NCI-H524 treated with DMSO at 0.1 percent for 48 hours (cell line): ENCODE measurements at regions not wholly inside any gene's neighbourhood (a gene's known extent, or its start where the extent isn't known, plus 50 kb on each side); places are given as distances from the start of the nearest gene placed in this dataset.
"Not testable (repeated sequence)": the region's sequence is repeated elsewhere in the genome, so short reads cannot be mapped to it uniquely, and the experiment has no call there.

ENCODE experiments used
- DNase-seq: peaks from one replicate; lab custom pipeline; 2025; lab: John Stamatoyannopoulos, UW

DNA sequence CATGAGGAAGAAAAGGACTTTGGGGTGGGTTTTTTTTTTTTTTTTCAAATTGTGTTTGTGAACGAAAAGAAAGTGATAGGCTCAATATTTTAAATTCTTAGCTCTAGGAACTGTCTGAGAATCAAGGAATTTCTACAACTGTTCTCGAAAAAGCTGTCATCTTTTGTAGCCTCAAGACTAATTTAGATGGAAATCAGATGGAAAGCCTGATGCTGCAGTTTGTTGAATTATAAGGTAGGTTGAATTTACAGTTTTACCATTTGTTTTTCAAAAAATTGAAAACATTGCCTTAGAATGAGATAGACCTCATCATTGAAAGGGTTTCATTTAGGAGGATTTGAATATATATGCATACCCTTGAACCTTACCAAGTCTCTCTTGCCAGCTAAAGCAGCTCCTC, 109.3 kb upstream of the TRHDE start:
- DNase-seq = no peak

DNA sequence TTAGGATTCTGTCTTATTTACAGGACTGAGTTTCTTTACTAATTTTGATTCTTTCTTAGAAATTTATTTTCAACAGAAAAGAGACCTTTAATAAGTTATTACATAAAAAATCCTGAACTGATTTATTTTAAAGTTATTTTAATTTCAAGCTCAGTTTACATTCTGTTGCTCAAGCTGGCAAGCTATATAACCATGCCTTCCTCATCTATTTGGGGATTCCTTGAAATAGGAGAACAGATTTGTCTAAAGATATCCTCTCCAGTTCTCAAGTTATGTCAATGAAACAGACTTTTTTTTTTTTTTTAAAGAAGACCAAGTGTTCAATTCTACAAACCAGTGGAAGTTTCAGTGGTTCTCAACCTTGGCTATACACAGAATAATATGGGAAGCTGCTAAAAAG, 103.3 kb upstream of the TRHDE start:
- DNase-seq = no peak

DNA sequence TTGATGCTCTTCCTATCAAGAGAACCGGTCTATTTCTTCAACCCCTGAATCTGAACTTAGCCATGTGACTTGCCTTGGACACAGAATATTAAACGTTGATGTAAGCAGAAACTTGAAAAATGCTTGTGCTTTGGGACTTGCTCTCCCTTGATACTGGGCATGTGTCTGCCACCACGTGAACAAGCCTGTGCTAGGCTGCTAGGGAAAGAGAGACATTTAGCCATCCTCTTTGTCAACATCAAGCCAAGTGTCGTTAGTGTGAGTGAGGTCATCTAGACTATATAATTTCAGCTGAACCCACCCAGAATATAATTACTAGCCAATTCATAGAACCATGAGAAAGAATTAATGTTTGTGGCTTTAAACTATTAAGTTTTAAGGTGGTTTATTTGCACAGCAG, 98.2 kb upstream of the TRHDE start:
- no peak for DNase-seq

DNA sequence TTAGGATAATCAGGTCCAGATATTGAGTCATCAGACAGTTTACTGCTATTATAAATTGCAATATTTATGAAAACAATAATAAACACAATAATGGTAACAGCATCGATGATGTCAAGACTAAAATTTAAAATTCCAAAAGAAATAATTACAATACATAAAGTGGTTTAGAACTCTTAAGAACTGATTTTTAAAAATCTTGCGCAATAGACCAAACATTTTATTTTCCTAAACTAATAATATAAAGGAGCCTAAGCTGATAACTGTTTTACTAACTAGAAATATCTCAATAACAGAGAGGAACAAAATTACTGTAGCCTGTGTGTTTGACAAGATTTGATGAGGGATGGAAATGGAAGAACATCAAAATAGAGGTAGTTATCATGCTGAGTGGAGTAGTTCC, 93.9 kb upstream of the TRHDE start:
- no peak for DNase-seq

DNA sequence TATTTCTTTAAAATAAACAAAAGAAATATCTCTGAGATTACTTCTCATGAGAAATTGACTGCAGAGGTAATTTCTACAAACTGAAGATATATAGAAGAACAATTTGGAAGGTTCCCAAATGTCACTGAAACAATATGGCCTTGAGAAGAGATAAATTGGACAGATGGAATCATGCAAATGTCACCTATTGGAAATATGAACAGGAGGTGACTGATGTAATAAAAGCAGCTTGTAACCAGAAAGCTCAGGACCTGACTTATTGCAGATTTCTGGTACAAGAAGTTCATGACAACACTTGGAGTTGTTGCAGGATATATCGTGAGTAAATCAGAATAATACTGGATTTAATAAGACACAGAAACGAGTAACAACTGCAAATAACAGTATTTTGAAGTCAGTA, 93.3 kb upstream of the TRHDE start:
- DNase-seq = no peak

DNA sequence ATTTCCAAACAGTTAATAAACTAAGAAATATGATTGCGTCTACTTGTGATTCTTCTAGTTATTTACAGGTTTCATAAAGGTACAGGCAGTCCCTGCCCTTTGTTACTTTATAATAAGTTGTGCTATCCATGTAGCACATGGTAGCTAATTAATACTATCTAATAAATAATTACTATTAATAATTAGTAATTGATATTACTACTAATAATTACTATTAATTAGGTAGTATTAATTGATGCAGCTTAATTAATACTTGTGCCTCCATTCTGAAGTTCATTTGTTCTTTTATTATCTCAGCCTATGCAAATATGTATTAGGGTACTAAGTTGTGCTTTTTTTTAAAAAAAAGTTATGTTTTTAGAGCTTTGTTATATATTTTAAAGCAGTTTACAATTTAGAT, 92.3 kb upstream of the TRHDE start:
- no peak for DNase-seq

DNA sequence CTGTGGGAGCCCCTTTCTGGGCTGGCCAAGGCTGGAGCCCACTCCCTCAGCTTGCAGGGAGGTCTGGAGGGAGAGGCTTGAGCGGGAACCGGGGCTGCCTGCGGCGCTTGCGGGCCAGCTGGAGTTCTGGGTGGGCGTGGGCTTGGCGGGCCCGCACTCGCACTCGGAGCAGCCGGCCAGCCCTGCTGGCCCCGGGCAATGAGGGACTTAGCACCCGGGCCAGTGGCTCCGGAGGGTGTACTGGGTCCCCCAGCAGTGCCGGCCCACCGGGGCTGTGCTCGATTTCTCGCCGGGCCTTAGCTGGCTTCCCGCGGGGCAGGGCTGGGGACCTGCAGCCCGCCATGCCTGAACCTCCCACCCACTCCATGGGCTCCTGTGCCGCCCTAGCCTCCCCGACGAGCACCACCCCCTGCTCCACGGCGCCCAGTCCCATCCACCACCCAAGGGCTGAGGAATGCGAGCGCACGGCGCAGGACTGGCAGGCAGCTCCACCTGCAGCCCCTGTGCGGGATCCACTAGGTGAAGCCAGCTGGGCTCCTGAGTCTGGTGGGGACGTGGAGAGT, 87.1 kb upstream of the TRHDE start:
- DNase-seq = not testable (repeated sequence)

DNA sequence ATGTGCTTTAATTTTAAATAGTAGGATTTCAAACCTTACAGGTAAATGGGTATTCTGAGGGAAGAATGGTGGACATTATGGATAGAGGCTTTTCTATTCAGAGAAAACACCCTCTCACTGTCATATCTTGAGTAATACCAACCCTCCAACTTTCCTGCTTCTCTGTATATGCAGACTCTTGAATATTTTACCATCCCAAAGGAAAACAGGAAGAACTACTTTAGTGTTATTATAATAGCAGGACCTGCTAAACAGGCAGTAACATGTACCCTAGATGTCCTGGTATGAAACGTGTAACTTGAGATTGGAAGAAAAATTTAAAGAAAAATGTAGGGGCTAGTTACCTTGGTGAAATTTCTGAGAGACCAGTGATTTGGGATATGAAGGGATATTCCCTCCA, 82.9 kb upstream of the TRHDE start:
- DNase-seq = no peak

DNA sequence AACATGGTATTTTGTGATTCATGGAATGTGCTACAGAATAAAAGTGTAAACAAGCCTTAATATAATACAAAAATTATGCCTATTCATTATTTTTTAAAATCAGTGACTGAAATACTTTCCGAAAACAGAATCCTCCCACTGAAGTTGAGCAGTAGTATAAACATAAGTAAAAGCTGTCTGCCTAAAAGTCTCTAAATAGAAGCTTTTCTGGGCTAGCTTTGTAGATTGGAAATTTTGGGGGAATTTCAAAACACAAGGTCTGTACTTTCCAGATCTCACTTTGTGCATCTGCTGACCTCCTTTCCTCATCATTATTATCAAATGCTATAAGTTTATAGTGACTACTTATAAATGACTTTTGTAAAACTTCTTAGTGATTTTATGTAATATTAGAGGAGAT, 80.4 kb upstream of the TRHDE start:
- no peak for DNase-seq

DNA sequence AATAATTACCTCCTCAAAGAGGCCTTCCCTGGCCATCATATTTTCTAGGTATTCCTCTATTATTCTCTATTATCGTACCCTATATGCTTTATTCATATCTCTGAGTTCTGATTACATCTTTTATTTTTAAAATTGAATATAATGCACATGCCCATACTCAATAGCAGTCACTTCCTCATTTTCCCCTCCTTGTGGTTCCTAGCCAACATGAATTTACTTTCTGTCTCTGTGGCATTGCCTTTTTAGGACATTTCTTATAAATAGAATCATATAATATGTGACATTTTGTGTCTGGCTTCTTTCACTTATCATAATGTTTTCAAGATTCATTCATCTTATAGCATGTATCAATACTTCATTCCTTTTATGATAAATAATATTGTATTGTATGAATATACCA, 74.4 kb upstream of the TRHDE start:
- DNase-seq = no peak

DNA sequence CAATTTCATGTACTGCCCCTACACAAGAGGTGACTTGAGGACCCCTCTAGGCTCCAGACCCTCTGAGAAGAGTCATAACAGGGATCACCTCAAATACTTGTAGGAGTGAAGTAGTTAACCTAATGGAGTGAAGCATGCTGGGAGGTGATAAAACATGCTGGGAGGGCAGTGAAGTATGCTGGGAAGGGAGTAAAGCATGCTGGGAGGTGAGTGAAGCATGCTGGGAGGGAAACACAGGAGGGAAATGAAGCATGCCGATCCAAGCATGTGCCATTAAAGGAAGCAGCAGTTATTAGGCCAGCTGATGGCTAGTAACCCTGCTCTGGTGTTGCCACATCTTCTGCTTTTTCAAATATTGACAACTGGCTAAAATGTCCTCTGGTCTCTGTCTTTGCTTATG, 70.7 kb upstream of the TRHDE start:
- DNase-seq = no peak

DNA sequence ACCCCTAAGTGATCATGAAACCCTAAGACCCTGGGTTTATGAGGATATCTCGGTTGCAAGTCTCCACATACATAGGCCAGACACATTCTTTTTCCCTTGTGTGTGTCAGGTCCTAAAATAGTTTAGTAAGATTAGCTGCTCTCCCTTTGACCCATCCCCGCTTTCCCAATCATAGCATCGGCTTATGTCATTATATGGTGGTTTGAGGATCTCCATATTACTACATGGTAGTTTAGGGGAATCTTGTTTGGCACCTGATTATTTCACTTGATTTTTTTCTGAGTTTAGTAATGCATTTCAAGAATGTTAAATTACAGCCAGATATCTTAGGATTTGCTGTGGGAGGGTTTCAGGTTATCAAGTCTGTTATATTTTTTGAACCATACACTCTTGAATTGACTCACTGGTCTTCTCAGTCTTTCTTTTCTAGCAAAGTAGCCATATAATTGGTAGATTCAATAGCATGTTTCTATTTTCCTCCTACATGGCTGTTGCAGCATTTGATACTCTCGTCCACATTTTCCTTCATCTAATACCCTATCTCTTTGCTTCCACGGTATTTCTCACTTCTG, 68.3 kb upstream of the TRHDE start:
- DNase-seq = no peak

DNA sequence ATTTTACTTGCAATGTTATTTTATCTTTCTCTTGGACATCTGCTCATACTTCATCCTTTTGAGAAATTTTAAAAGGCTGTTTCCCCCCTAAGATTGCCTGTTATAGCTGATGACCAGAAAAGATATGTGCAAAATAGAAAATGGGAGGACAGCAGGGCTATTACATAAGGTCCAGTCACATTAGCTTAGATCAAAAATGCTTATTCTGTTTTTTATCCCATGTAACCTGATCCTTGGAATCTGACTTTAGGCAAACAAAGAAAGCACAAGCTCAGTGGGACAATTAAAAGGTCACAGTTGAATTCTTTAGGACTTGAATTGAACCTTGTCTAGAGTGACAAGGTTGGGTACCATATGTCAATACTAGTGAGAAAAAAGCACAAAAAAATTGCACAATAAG, 65.1 kb upstream of the TRHDE start:
- DNase-seq = peak; percentile 82

DNA sequence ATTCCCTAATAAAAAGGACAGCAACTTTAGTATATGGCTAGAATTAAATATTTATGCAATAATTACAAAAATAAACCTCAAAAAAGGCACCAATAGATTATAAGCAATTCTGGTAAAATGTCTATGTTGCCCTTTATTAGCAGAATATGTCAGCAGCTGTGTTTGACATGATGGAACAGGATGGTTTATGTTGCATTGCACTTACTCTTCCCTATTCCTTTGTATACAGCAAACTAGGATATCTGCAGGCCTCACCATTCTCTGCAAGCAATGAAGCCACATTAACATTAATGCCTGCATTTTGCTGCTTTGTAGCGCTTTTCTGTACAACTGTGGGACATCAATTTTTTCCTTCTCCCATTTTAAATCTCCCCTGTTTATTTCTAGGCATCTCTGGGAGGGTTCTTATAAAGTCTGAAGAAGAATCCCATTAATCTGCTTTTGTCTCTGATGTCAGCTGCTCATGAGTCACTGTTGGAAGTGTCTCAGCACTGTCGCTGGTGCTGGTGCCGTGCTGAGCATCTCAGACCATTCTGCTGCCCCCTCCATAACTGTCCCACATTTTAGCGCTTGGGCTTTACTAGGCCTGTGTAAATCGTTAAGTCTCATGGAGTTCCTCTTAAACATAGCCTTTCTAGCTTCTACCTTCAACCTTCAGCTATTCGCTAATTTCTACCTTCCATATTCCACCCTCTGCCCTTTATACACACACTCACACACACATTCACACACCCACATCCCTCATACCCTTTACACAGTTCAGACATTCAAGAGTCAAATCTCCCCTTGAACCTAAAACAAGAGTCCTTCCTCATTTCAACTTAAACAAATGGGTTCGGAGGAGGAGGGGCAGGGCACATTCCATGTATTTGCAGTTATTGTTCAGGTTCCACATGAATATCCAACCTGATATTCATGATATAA, 64.4 kb upstream of the TRHDE start:
- peak; percentile 34 for DNase-seq

DNA sequence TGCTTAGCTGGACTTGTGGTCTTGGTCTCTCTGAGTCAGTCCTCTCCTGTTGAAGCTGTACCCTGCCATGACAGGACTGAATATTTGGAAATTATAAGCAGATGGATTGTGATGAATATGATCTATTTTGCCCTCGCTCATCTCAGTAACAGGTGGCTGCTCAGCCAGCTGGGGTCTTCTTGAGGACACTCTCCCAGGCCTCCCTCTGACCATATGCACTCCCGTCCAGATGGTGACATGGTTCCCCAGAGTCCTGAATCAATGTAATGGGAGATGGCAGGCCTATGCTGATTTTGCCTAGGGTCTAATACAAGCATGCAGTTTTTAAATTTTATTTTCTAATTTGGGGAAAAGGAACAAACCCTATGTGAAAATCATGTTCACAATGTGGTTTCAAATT, 63.1 kb upstream of the TRHDE start:
- peak; percentile 91 for DNase-seq

DNA sequence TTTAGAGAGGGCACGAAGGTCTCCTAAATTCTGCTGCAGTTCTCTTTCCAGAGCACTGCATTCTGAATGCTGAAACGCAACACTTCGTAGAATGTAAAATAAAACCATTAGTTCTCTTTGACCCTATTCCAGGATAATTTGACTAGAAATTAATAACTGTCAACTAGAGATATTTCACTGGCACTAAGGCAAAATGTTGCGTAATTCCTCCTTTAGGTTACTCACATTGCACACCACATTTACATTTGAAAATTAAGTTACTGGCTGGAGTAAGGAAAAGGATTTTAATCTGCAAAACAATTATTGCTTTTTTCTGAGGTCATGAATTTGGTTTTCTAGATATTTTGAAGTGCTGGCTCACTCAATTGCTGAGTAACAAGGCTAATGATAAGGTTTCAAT, 58.0 kb upstream of the TRHDE start:
- no peak for DNase-seq

DNA sequence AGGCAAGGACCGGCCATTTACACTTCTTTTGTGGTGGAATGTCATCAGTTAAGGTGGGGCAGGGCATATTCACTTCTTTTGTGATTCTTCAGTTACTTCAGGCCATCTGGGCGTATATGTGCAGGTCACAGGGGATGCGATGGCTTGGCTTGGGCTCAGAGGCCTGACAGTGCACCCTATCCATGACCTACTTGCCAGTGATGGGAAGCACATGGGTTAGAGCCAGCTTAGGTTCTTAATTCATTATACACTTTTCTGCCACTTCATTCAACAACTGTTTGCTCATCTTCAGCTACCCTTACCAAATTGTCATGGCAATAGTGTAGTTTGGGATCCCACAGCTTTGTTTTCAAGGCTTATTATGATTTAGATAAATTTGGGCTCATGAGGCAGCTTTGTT, 56.9 kb upstream of the TRHDE start:
- DNase-seq = not testable (repeated sequence)

DNA sequence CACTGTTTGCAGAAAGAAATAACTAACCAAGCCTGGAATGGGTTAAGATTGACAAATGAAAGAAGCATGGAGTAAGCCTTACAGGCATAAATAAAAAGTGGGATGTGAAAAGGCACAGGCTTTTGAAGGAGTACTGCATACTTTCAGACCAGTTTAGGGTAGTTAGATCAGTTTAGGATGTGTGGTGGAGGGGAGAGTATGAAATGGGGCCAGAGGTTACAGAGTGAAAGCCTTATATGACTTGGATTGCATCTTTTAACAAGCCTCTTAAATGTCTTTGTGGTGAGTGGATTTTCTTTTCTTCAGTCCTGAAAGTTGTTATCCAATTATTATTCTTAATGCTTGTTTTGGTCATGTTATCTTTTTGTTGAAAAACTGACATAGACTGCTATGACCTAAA, 52.2 kb upstream of the TRHDE start:
- no peak for DNase-seq
